AG10803 (cell line): ENCODE measurements at regions not wholly inside any gene's neighbourhood (a gene's known extent, or its start where the extent isn't known, plus 50 kb on each side); places are given as distances from the start of the nearest gene placed in this dataset.

Experiments used
- DNase-seq: peaks from one replicate; pipeline ENCODE4 v3.0.0; 2010; ENCODE audit warnings: low read depth
- H3K4me3 ChIP-seq: 2 replicates; pipeline ENCODE4 v1.5.1; 2011; ENCODE audit warnings: mild to moderate bottlenecking, low read length, control low read depth
- CTCF ChIP-seq: conservative IDR thresholded peaks from 2 replicates; pipeline ENCODE4 v1.5.1; 2011; ENCODE audit warnings: mild to moderate bottlenecking, low read length, control low read depth, inconsistent platforms

GRCh38 chr5:8895062-8895461, 650.8 kb downstream of the SEMA5A start:
- H3K4me3 ChIP-seq, result no peak overlapping the region
- no peak for DNase-seq
- no peak for TF ChIP-seq CTCF

- no peak for TF ChIP-seq CTCF
- no peak for DNase-seq
- H3K4me3 ChIP-seq, result no peak overlapping the region
Observed at GRCh38 chr5:8895599-8895998, 650.3 kb downstream of the SEMA5A start.

GRCh38 chr5:8897316-8897715, 648.6 kb downstream of the SEMA5A start:
- TF ChIP-seq CTCF, result no peak
- no peak for DNase-seq
- H3K4me3 ChIP-seq, result no peak overlapping the region

GRCh38 chr5:8905021-8905420, 640.9 kb downstream of the SEMA5A start:
- no peak overlapping the region for H3K4me3 ChIP-seq
- peak; percentile 53 for DNase-seq
- no peak for TF ChIP-seq CTCF

- H3K4me3 ChIP-seq, result no peak overlapping the region
- DNase-seq, result peak; percentile 32
- no peak for TF ChIP-seq CTCF
Observed at GRCh38 chr5:8906303-8906967, 639.4 kb downstream of the SEMA5A start.

GRCh38 chr5:8907168-8907868, 638.6 kb downstream of the SEMA5A start:
- DNase-seq, result peak; percentile 71
- no peak for TF ChIP-seq CTCF
- no peak overlapping the region for H3K4me3 ChIP-seq
